HG02884 (cell line): ENCODE measurements at regions not wholly inside any gene's neighbourhood (a gene's known extent, or its start where the extent isn't known, plus 50 kb on each side); places are given as distances from the start of the nearest gene placed in this dataset.
"Not testable (repeated sequence)": the region's sequence is repeated elsewhere in the genome, so short reads cannot be mapped to it uniquely, and the experiment has no call there.

Experiments
- ATAC-seq: cut with Tn5 transposase; IDR thresholded peaks from one replicate; pipeline ENCODE4 v1.9.1; 2021; ENCODE audit warnings: mild to moderate bottlenecking, moderate library complexity; ENCODE audit not compliant: unreplicated experiment

- not testable (repeated sequence) for ATAC-seq
Measured at GRCh38 chr2:89113286-89113685, 421.8 kb downstream of the RPIA start.

- not testable (repeated sequence) for ATAC-seq
Measured at GRCh38 chr2:89129440-89129839, 438.0 kb downstream of the RPIA start.

- not testable (repeated sequence) for ATAC-seq
Measured at GRCh38 chr2:89130665-89131308, 439.3 kb downstream of the RPIA start.

GRCh38 chr2:89142959-89143358 is 451.5 kb downstream of the RPIA start:
- ATAC-seq, result not testable (repeated sequence)

- ATAC-seq, result not testable (repeated sequence)
Measured at GRCh38 chr2:89145342-89145741, 453.9 kb downstream of the RPIA start.

GRCh38 chr2:89148256-89148655 is 456.8 kb downstream of the RPIA start:
- ATAC-seq, result not testable (repeated sequence)

- not testable (repeated sequence) for ATAC-seq
Measured at GRCh38 chr2:89151699-89152098, 460.2 kb downstream of the RPIA start.

- not testable (repeated sequence) for ATAC-seq
Measured at GRCh38 chr2:89152501-89152900, 461.0 kb downstream of the RPIA start.

GRCh38 chr2:89153210-89153609 is 461.7 kb downstream of the RPIA start:
- not testable (repeated sequence) for ATAC-seq

- peak; percentile 62 for ATAC-seq
Measured at GRCh38 chr2:89154247-89154682, 462.8 kb downstream of the RPIA start.

- not testable (repeated sequence) for ATAC-seq
Measured at GRCh38 chr2:89160306-89160705, 468.8 kb downstream of the RPIA start.

- ATAC-seq, result not testable (repeated sequence)
Measured at GRCh38 chr2:89161626-89162025, 470.2 kb downstream of the RPIA start.

- ATAC-seq, result not testable (repeated sequence)
Measured at GRCh38 chr2:89170506-89171173, 479.2 kb downstream of the RPIA start.

GRCh38 chr2:89171174-89171519 is 479.7 kb downstream of the RPIA start:
- ATAC-seq, result not testable (repeated sequence)

GRCh38 chr2:89177004-89177403 is 485.5 kb downstream of the RPIA start:
- not testable (repeated sequence) for ATAC-seq

- ATAC-seq, result not testable (repeated sequence)
Measured at GRCh38 chr2:89182221-89182620, 490.7 kb downstream of the RPIA start.

- not testable (repeated sequence) for ATAC-seq
Measured at GRCh38 chr2:89184746-89185145, 493.3 kb downstream of the RPIA start.

GRCh38 chr2:89195636-89196251 is 504.3 kb downstream of the RPIA start:
- ATAC-seq, result not testable (repeated sequence)

GRCh38 chr2:89196719-89197118 is 505.2 kb downstream of the RPIA start:
- not testable (repeated sequence) for ATAC-seq

- ATAC-seq, result not testable (repeated sequence)
Measured at GRCh38 chr2:89198026-89198425, 506.6 kb downstream of the RPIA start.

GRCh38 chr2:89199453-89200246 is 508.2 kb downstream of the RPIA start:
- ATAC-seq, result not testable (repeated sequence)
